ENCODE measurements at regions not wholly inside any gene's neighbourhood (a gene's known extent, or its start where the extent isn't known, plus 50 kb on each side); places are given as distances from the start of the nearest gene placed in this dataset.
"Not testable (repeated sequence)": the region's sequence is repeated elsewhere in the genome, so short reads cannot be mapped to it uniquely, and the experiment has no call there.

DNA sequence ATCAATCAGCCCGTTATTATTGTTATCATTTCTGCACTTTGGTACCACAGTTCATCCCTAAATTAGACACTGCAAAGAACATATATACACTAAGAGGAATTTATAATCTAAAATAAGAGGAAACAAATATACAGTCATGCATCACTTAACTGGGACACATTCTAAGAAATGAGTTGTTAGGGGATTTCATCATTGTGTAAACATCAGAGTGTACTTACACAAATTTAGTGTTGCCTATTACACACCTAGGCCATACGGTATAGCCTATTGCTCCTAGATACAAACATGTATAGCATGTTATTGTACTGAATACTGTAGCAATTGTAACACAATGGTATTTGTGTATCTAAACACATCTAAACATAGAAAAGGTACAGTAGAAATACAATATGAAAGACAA, 190.5 kb downstream of the BMP4 start:
- DNase-seq (ENCODE audit: extremely low read depth in 1 of 11, low read depth in 9 of 11, low spot score in 4 of 11): no peak

GRCh38 chr14:53764846-53765245, 191.8 kb downstream of the BMP4 start:
- DNase-seq (ENCODE audit: extremely low read depth in 1 of 11, low read depth in 9 of 11, low spot score in 4 of 11): no peak

GRCh38 chr14:53758141-53758540, 198.5 kb downstream of the BMP4 start:
- DNase-seq (ENCODE audit: extremely low read depth in 1 of 11, low read depth in 9 of 11, low spot score in 4 of 11): no peak

- no peak for DNase-seq (ENCODE audit: extremely low read depth in 1 of 11, low read depth in 9 of 11, low spot score in 4 of 11)
Measured at GRCh38 chr14:53757732-53758131, 198.9 kb downstream of the BMP4 start.

GRCh38 chr14:53751650-53752049, 205.0 kb downstream of the BMP4 start:
- DNase-seq (ENCODE audit: extremely low read depth in 1 of 11, low read depth in 9 of 11, low spot score in 4 of 11): no peak

DNA sequence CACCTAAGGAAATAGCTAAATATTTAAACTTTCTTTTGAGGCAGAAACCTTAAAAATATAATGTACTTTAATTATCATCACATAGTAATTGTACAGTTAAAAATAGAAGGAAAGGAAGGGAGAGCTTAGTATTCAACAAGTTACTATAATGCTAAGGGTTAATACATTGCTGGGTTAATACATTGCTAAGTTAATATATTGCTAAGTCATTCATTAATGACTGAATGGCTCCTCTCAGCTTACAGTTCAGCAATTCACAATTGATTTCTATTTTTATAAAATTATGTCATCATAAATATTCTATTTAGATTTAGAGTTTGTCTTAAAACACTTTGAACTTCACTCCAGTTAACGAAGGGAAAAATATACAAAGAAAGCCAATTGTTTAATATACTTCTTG, 207.9 kb downstream of the BMP4 start:
- DNase-seq (ENCODE audit: extremely low read depth in 1 of 11, low read depth in 9 of 11, low spot score in 4 of 11): peak in 6 of 11 donors; percentile 5 to 48 (median 13)

GRCh38 chr14:53744857-53745256, 211.8 kb downstream of the BMP4 start:
- no peak for DNase-seq (ENCODE audit: extremely low read depth in 1 of 11, low read depth in 9 of 11, low spot score in 4 of 11)

- no peak for DNase-seq (ENCODE audit: extremely low read depth in 1 of 11, low read depth in 9 of 11, low spot score in 4 of 11)
Measured at GRCh38 chr14:53743371-53743770, 213.3 kb downstream of the BMP4 start.

DNA sequence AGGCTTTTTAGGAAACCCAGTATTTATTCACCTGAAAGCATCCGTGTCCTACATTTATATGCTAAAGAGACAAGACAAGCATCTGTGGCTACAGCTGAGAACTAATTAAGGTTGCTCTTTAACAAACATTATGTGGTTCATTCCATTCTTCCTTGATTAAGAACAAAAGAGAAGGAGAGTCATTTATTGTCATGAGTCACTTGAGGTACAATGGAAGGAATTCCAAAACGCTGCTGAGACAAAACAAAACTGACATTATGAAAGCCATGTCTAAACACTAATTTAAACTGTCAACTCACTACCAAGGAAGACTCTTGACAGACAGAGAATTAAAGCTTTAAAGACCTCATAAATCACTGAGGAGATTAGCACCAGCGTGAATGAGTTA, 214.4 kb downstream of the BMP4 start:
- no peak for DNase-seq (ENCODE audit: extremely low read depth in 1 of 11, low read depth in 9 of 11, low spot score in 4 of 11)

DNA sequence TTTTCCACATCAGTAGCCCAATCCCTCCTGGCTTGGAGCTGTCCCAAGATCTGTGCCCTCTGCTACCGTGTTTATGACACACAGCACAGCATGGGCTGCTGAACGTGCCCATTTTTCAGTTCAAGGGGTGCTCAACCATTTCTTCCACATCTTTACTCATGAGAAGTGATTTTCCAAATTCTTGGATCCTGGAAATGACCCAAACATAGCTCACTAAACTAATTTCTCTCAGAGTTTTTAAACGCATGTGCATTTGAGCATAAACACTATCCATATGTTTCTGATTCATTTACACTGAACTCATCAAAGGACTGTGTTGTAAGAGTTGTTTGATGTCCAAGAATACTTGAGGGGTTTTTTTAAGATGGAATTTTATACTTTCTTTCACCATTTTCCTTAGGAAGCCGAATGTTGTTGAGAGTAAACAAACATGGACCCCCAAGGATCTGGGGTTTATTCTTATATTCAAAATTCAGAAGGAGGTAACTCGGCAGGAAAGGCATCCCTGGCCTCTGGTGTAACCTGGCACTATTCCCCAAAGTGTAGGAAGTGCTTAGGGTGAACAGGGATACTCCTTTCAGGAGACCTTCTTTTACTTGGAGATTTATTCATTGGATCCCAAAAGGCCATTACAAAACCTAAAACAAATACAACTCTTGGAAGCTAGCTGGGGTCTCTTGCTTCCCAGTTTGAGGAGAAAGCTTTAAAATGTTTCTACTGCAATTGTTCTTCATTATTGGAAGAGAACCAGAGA, 215.0 kb downstream of the BMP4 start:
- no peak for DNase-seq (ENCODE audit: extremely low read depth in 1 of 11, low read depth in 9 of 11, low spot score in 4 of 11)

- DNase-seq (ENCODE audit: extremely low read depth in 1 of 11, low read depth in 9 of 11, low spot score in 4 of 11): no peak
Measured at GRCh38 chr14:53740570-53740969, 216.1 kb downstream of the BMP4 start.

- no peak for DNase-seq (ENCODE audit: extremely low read depth in 1 of 11, low read depth in 9 of 11, low spot score in 4 of 11)
Measured at GRCh38 chr14:53735916-53736315, 220.7 kb downstream of the BMP4 start.

DNA sequence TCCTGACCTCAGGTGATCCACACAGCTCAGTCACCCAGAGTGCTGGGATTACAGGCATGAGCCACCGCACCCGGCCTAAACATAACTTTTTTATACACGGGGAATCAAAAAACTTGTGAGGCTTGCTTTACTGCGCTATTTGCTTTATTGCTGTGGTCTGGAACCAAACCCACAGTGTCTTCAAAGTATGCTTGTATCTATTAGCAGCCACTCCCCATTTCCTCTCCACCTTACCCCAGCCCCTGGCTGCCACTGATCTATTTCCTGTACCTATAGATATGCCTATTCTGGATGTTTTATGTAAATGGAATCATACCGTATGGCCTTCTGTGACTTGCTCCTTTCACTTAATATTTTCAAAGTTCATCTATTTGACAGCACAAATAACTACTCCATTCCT, 233.4 kb downstream of the BMP4 start:
- DNase-seq (ENCODE audit: extremely low read depth in 1 of 11, low read depth in 9 of 11, low spot score in 4 of 11): no peak

DNA sequence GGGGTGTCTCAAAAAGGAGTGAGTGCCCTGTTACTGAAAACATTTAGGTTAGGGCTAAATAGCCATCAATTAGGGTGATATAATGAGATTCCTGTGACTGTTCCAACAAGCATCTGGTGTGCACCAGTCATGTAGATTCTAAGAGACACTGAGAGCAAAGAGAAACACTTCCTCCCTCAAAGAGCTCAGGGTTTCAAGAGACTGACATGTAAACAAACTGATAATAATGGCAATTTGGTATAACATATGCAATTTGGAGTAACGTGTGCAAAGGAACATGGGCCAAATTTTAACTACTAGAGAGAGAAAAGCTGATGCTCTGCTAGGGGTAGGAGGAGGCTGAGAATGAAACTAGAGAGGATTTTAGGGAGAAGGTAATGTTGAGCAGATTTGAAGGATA, 237.1 kb downstream of the BMP4 start:
- no peak for DNase-seq (ENCODE audit: extremely low read depth in 1 of 11, low read depth in 9 of 11, low spot score in 4 of 11)

- no peak for DNase-seq (ENCODE audit: extremely low read depth in 1 of 11, low read depth in 9 of 11, low spot score in 4 of 11)
Measured at GRCh38 chr14:53716578-53716977, 240.0 kb downstream of the BMP4 start.

- peak in 7 of 11 donors; percentile 1 to 28 (median 6) for DNase-seq (ENCODE audit: extremely low read depth in 1 of 11, low read depth in 9 of 11, low spot score in 4 of 11)
Measured at GRCh38 chr14:53715193-53715721, 241.4 kb downstream of the BMP4 start.

- peak in 10 of 11 donors; percentile 8 to 51 (median 28) for DNase-seq (ENCODE audit: extremely low read depth in 1 of 11, low read depth in 9 of 11, low spot score in 4 of 11)
Measured at GRCh38 chr14:53714495-53715192, 242.0 kb downstream of the BMP4 start.

GRCh38 chr14:53712901-53713300, 243.7 kb downstream of the BMP4 start:
- not testable (repeated sequence) for DNase-seq (ENCODE audit: extremely low read depth in 1 of 11, low read depth in 9 of 11, low spot score in 4 of 11)

DNA sequence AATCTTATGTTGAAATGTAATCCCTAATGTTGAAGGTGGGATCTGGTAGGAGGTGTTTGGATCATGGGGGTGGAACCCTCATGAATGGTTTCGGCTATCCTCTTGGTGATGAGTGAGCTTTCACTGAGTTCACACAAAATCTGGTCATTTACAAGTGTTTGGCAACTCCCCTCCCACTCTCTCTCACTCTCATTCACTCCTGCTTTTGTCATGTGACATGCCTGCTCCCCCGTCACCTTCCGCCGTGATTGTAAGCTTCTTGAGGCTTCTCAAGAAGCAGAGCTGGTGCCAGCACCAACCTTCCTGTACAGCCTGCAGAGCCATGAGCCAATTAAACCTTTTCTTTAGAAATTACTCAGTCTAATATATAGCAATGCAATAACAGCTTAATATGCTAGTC, 245.4 kb downstream of the BMP4 start:
- DNase-seq (ENCODE audit: extremely low read depth in 1 of 11, low read depth in 9 of 11, low spot score in 4 of 11): no peak

GRCh38 chr14:53710615-53711014, 246.0 kb downstream of the BMP4 start:
- DNase-seq (ENCODE audit: extremely low read depth in 1 of 11, low read depth in 9 of 11, low spot score in 4 of 11): no peak

DNA sequence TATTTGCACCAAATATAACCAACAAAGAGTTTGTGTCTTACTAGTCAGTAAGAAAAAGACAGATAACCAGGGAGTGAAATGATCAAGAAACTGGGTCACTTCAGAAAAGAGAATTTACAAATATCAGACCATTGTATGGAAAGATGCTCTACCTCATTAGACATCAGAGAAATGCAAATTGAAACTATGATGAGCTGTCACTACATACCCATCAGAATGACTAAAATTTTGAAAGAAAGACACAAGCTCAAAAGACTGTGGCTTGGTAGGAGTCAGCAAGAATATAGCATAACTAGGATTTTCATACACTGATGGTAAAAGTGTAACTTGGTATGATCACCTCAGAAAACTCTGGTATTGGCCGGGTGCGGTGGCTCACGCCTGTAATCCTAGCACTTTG, 247.2 kb downstream of the BMP4 start:
- no peak for DNase-seq (ENCODE audit: extremely low read depth in 1 of 11, low read depth in 9 of 11, low spot score in 4 of 11)
